GM21717 (cell line): ENCODE measurements at regions not wholly inside any gene's neighbourhood (a gene's known extent, or its start where the extent isn't known, plus 50 kb on each side); places are given as distances from the start of the nearest gene placed in this dataset.
A peak's percentile ranks its signal among the peaks of the same experiment; 100 is the strongest.

Source experiments
- ATAC-seq: cut with Tn5 transposase; IDR thresholded peaks from one replicate; pipeline ENCODE4 v1.9.1; 2021; ENCODE audit warnings: mild to moderate bottlenecking, moderate library complexity; ENCODE audit not compliant: unreplicated experiment

GRCh38 chr6:141265756-141266623, 866.7 kb upstream of the GJE1 start:
- no peak for ATAC-seq

- no peak for ATAC-seq
These were observed 868.6 kb upstream of the GJE1 start for GRCh38 chr6:141264101-141264500.

GRCh38 chr6:141261672-141262060, 871.1 kb upstream of the GJE1 start:
- ATAC-seq: no peak

- no peak for ATAC-seq
These were observed 871.6 kb upstream of the GJE1 start for GRCh38 chr6:141261016-141261671.

GRCh38 chr6:141260627-141261015, 872.1 kb upstream of the GJE1 start:
- no peak for ATAC-seq

GRCh38 chr6:141259807-141260206, 872.9 kb upstream of the GJE1 start:
- no peak for ATAC-seq

- no peak for ATAC-seq
These were observed 873.6 kb upstream of the GJE1 start for GRCh38 chr6:141259091-141259490.

- no peak for ATAC-seq
These were observed 874.2 kb upstream of the GJE1 start for GRCh38 chr6:141258516-141258915.

- no peak for ATAC-seq
These were observed 878.4 kb upstream of the GJE1 start for GRCh38 chr6:141254336-141254735.

GRCh38 chr6:141252828-141253608, 879.7 kb upstream of the GJE1 start:
- ATAC-seq: no peak

- ATAC-seq: no peak
These were observed 881.4 kb upstream of the GJE1 start for GRCh38 chr6:141251286-141251685.

- ATAC-seq: peak; percentile 90
These were observed 884.5 kb upstream of the GJE1 start for GRCh38 chr6:141248021-141248799.

- no peak for ATAC-seq
These were observed 888.4 kb upstream of the GJE1 start for GRCh38 chr6:141244366-141244765.

- ATAC-seq: no peak
These were observed 889.8 kb upstream of the GJE1 start for GRCh38 chr6:141242957-141243356.

- no peak for ATAC-seq
These were observed 903.4 kb upstream of the GJE1 start for GRCh38 chr6:141229296-141229695.

GRCh38 chr6:141218583-141218982, 914.1 kb upstream of the GJE1 start:
- no peak for ATAC-seq

- ATAC-seq: no peak
These were observed 916.0 kb upstream of the GJE1 start for GRCh38 chr6:141216726-141217125.

- no peak for ATAC-seq
These were observed 920.4 kb upstream of the GJE1 start for GRCh38 chr6:141212296-141212695.

- no peak for ATAC-seq
These were observed 920.9 kb upstream of the GJE1 start for GRCh38 chr6:141211845-141212244.

- no peak for ATAC-seq
These were observed 921.8 kb upstream of the GJE1 start for GRCh38 chr6:141210901-141211300.

GRCh38 chr6:141209890-141210289, 922.8 kb upstream of the GJE1 start:
- ATAC-seq: no peak
